IPS DF 6.9 (cell line): ENCODE measurements at regions not wholly inside any gene's neighbourhood (a gene's known extent, or its start where the extent isn't known, plus 50 kb on each side); places are given as distances from the start of the nearest gene placed in this dataset.

ENCODE experiments used
- DNase-seq: peaks from one replicate; pipeline ENCODE4 v3.0.0-alpha.2; 2013; ENCODE audit warnings: low read depth, low spot score
- H3K27ac ChIP-seq: one replicate; pipeline ENCODE4 v1.5.1; 2013; ENCODE audit warnings: low read length, control low read depth
- H3K27me3 ChIP-seq: 2 replicates; pipeline ENCODE4 v1.6.1; 2013; ENCODE audit warnings: mild to moderate bottlenecking, low read length; ENCODE audit not compliant: control insufficient read depth, insufficient read depth
- H3K36me3 ChIP-seq: 2 replicates; pipeline ENCODE4 v1.6.1; 2013; ENCODE audit warnings: low read length; ENCODE audit not compliant: control insufficient read depth, insufficient read depth
- H3K4me1 ChIP-seq: 2 replicates; pipeline ENCODE4 v1.6.1; 2013; ENCODE audit warnings: low read length; ENCODE audit not compliant: control insufficient read depth, insufficient read depth
- H3K4me3 ChIP-seq: 2 replicates; pipeline ENCODE4 v1.5.1; 2013; ENCODE audit warnings: mild to moderate bottlenecking, low read length
- H3K9me3 ChIP-seq: 2 replicates; pipeline ENCODE4 v1.6.1; 2013; ENCODE audit warnings: low read length, inconsistent platforms; ENCODE audit not compliant: control insufficient read depth, insufficient read depth
- WGBS: extraction: QIAGEN DNeasy Blood & Tissue Kit; methylation state at CpG from one replicate; pipeline ENCODE4 v1.1.7; 2013; ENCODE audit warnings: mixed read lengths, missing lambda C conversion rate; ENCODE audit not compliant: insufficient read length, insufficient coverage; 5-methylcytosine and 5-hydroxymethylcytosine counted together

DNA sequence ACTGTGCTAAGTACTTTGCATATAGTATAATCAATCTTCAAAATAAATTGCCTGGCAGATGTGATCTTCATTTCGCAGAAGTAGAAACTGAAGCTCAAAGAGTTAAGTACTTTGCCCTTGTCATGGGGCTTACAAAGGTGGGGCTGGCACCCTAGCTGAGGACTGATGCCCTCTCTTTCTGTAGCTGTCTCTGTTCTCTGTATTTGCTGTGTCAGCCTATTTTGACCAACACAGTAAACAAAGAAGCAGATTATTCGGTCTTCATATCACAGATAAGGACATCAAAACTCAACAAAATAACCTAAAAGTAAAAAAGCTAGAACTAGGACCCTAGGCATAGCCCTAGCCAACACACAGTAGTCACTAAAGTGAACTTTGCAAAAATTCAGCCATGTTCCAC is 570.5 kb upstream of the TENM3 start:
- no peaks in the 10 kb centered on the region for H3K4me1 ChIP-seq
- no peak overlapping the region for H3K27ac ChIP-seq
- DNase-seq, result no peak
- no peaks in the 10 kb centered on the region for H3K9me3 ChIP-seq
- WGBS, result no CpG with 5 or more reads among the region's 2 CpGs
- no peaks in the 10 kb centered on the region for H3K27me3 ChIP-seq
- no peak overlapping the region for H3K4me3 ChIP-seq
- H3K36me3 ChIP-seq, result no peaks in the 10 kb centered on the region

DNA sequence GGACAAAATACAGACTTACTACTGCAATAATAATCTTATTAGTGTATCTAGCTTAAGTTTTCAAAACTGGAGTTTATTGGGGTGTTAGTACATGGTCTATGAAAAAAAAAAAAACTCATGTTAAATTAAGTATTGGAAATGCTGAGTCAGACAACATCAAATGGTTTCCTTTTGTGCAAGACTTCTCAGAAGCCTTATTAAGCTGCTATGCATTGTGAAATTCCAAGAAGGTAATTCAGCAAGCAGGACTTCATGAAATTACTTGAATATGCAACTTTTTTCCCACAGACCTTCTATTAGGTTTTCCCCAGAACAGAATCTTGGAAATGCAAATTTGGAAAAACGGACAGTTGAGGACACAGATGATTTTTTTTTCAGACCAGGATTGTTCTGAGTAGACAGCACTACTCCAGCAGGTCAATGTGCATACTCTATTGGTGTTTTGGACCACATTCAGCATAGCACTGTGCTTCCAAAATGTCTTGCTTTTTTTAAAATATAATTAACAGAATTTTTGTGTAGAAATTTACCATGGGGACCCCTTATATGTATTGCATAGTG is 568.8 kb upstream of the TENM3 start:
- WGBS, result no CpG with 5 or more reads among the region's 1 CpG
- no peak overlapping the region for H3K27ac ChIP-seq
- no peaks in the 10 kb centered on the region for H3K36me3 ChIP-seq
- no peak for DNase-seq
- no peaks in the 10 kb centered on the region for H3K27me3 ChIP-seq
- H3K4me3 ChIP-seq, result no peak overlapping the region
- no peaks in the 10 kb centered on the region for H3K4me1 ChIP-seq
- no peaks in the 10 kb centered on the region for H3K9me3 ChIP-seq

DNA sequence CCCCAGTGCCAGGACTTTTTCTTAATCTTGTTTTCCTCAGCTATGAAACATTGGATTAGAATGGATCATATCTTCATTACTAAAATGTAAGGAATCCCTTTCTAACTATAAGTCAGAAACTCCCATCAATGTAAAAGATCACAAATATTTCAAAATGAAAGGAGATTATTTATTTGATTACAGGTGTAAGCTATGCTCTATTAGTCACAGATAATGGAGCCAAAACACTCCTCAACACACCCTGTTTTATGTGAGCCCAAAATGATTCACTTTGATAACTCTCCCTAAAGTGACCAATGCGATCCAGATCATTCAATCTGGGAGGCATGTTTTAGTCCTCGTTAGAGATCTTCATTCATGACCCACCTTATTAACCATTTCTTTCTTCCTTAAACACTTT is 566.7 kb upstream of the TENM3 start:
- Histone ChIP-seq H3K4me1 (no peaks in the 10 kb centered on the region), H3K9me3 (no peaks in the 10 kb centered on the region), H3K4me3 (no peak overlapping the region), H3K27ac (no peak overlapping the region), H3K36me3 (no peaks in the 10 kb centered on the region), H3K27me3 (no peaks in the 10 kb centered on the region)
- DNase-seq, result no peak
- no CpG with 5 or more reads among the region's 2 CpGs for WGBS

DNA sequence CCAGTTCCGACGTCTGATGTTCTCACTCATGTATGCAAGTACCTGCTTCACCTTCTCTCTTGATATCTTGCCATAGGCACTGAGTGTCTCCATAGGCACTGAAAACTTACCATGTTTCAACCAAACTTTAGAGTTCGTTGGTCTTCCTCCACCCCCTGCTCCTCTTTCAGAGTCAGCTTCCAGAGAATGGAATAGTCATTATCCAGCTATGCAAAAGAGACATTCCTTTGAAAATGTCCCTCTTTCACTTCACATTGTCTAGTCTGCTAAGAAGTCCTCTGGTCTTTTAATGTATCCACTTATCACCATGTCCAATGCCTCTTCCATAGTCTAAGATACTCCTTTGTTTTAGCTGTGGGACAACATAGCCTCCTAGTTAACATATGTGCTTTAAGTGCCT is 566.0 kb upstream of the TENM3 start:
- no peak overlapping the region for H3K27ac ChIP-seq
- no peaks in the 10 kb centered on the region for H3K27me3 ChIP-seq
- no peaks in the 10 kb centered on the region for H3K9me3 ChIP-seq
- no peaks in the 10 kb centered on the region for H3K4me1 ChIP-seq
- no peak overlapping the region for H3K4me3 ChIP-seq
- no peaks in the 10 kb centered on the region for H3K36me3 ChIP-seq
- no peak for DNase-seq
- WGBS, result no CpG with 5 or more reads among the region's 3 CpGs

- Histone ChIP-seq H3K4me1 (no peaks in the 10 kb centered on the region), H3K9me3 (no peaks in the 10 kb centered on the region), H3K27ac (no peak overlapping the region), H3K36me3 (no peaks in the 10 kb centered on the region), H3K4me3 (no peak overlapping the region), H3K27me3 (no peaks in the 10 kb centered on the region)
- WGBS, result no CpG with 5 or more reads among the region's 6 CpGs
- DNase-seq, result no peak
Measured at GRCh38 chr4:181677621-181678020, 565.6 kb upstream of the TENM3 start.

DNA sequence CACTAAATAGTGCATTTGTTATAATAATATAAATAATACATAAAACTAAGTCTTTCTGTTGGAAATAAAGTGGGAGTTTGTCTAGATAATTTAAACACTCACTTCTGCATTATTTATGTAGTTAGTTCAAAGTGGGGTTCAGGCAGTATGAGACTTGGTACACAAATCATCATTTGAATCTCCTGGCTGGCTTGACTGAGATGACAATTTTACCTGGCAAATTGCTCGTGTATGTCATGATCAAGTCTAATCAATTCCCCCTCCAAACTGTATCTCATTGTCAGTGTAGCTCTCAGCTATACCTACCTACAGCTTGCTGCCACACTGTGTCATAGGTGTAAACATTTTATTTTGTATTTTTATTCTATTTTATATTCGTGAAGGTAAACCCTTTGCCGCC is 563.4 kb upstream of the TENM3 start:
- Histone ChIP-seq H3K9me3 (no peaks in the 10 kb centered on the region), H3K27ac (no peak overlapping the region), H3K4me1 (no peaks in the 10 kb centered on the region), H3K36me3 (no peaks in the 10 kb centered on the region), H3K27me3 (no peaks in the 10 kb centered on the region), H3K4me3 (no peak overlapping the region)
- WGBS, result no CpG with 5 or more reads among the region's 3 CpGs
- DNase-seq, result no peak

DNA sequence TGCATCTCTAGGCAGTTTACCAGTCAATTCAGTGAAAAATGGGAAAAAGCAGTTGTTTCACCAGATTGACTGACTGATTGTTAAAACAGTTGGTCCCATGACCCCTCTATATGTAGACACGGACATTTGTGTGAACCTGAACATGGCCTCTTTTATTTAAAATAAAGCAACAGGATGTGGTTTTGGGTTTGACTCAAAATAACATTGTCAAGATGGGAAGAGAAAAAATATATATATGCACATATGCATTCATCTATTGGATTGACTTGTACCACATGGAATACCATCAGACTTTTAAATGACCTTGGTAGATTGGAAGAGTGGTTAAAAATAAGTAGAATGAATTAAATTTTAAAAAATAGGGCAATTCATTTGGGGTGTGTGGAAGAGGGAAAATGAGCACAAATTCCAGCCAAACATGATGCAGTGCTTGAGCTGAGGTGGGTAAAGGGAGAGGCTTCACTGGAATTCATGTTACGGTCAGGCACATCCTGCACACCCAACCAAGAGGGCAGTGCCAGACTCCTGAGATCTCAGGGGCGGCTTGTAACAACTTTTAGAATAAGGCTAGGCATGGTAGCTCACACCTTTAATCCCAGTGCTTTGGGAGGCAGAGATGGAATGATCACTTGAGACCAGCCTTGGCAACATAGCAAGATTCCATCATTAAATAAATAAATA is 560.7 kb upstream of the TENM3 start:
- Histone ChIP-seq H3K27ac (no peak overlapping the region), H3K9me3 (no peaks in the 10 kb centered on the region), H3K36me3 (no peaks in the 10 kb centered on the region), H3K4me3 (no peak overlapping the region), H3K4me1 (no peaks in the 10 kb centered on the region), H3K27me3 (no peaks in the 10 kb centered on the region)
- WGBS, result no CpG with 5 or more reads among the region's 3 CpGs
- no peak for DNase-seq

GRCh38 chr4:181684310-181684709 is 558.9 kb upstream of the TENM3 start:
- Histone ChIP-seq H3K36me3 (no peaks in the 10 kb centered on the region), H3K9me3 (no peaks in the 10 kb centered on the region), H3K27me3 (no peaks in the 10 kb centered on the region), H3K4me3 (no peak overlapping the region), H3K4me1 (no peaks in the 10 kb centered on the region), H3K27ac (no peak overlapping the region)
- no peak for DNase-seq
- WGBS, result no CpG with 5 or more reads among the region's 2 CpGs

DNA sequence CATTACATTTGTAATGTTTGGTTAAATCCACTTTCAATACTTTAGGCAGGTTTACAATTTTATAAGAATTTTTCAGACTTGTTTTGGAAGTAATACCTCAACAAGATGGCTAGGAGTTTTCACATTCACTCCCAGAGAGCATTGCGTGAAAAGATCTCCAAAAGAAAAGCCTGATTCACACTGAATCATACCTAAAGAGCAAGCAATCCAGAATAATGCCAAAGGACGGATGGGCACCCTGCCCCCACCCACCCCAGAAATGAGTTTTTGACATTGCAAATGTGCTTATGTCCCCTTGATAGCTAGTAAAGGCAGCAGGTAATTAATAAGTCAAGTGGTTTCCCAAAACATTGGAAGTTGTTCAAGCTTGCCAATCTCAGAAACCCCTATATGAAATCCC is 557.7 kb upstream of the TENM3 start:
- no peak for DNase-seq
- H3K4me1 ChIP-seq, result no peaks in the 10 kb centered on the region
- H3K9me3 ChIP-seq, result no peaks in the 10 kb centered on the region
- no peak overlapping the region for H3K27ac ChIP-seq
- no peak overlapping the region for H3K4me3 ChIP-seq
- no peaks in the 10 kb centered on the region for H3K36me3 ChIP-seq
- no CpG with 5 or more reads among the region's 2 CpGs for WGBS
- no peaks in the 10 kb centered on the region for H3K27me3 ChIP-seq

- no peak overlapping the region for H3K27ac ChIP-seq
- WGBS, result no CpG with 5 or more reads among the region's 4 CpGs
Measured at GRCh38 chr4:181685911-181686310, 557.3 kb upstream of the TENM3 start.

GRCh38 chr4:181687116-181687515 is 556.1 kb upstream of the TENM3 start:
- Histone ChIP-seq H3K27ac (no peak overlapping the region), H3K4me1 (no peaks in the 10 kb centered on the region), H3K4me3 (no peak overlapping the region), H3K9me3 (no peaks in the 10 kb centered on the region), H3K36me3 (no peaks in the 10 kb centered on the region), H3K27me3 (no peaks in the 10 kb centered on the region)
- no peak for DNase-seq
- WGBS, result no CpG with 5 or more reads among the region's 4 CpGs

More at GRCh38 chr4:181685911-181686310, 557.3 kb upstream of the TENM3 start:
- Histone ChIP-seq H3K27me3 (no peaks in the 10 kb centered on the region), H3K4me3 (no peak overlapping the region), H3K9me3 (no peaks in the 10 kb centered on the region), H3K36me3 (no peaks in the 10 kb centered on the region), H3K4me1 (no peaks in the 10 kb centered on the region)
- DNase-seq, result no peak
